T47D (cell line): ENCODE measurements at regions not wholly inside any gene's neighbourhood (a gene's known extent, or its start where the extent isn't known, plus 50 kb on each side); places are given as distances from the start of the nearest gene placed in this dataset.

Experiments
- DNase-seq, 2 experiments: peaks; one replicate each; pipeline versions ENCODE4 v3.0.0 to v3.0.0-alpha.2; 2011 to 2012; ENCODE audit warnings: low read depth in 1 of 2, low spot score in 1 of 2
- JUND ChIP-seq: IDR thresholded peaks from 2 replicates; pipeline ENCODE4 v1.6.1; 2012; ENCODE audit warnings: low read depth
- in situ Hi-C: cut with HindIII; loops from 2 replicates; pipeline ENCODE4 v1.10.0; 2016; ENCODE audit warnings: low sequenced_read_pairs, low pct_unique_long_range_greater_than_20kb

GRCh38 chr9:131809941-131810344 lies 70.1 kb upstream of the RAPGEF1 start:
- TF ChIP-seq JUND = no peak
- peak; percentile 63 to 85 for DNase-seq
- in situ Hi-C loops = no loop called here

GRCh38 chr9:131808291-131808690 lies 68.4 kb upstream of the RAPGEF1 start:
- no peak for DNase-seq
- in situ Hi-C loops = no loop called here
- no peak for TF ChIP-seq JUND

- no peak for TF ChIP-seq JUND
- DNase-seq = no peak
- in situ Hi-C loops = no loop called here
These were observed 67.5 kb upstream of the RAPGEF1 start for GRCh38 chr9:131807144-131807983.

- in situ Hi-C loops = no loop called here
- no peak for DNase-seq
- TF ChIP-seq JUND = no peak
These were observed 65.9 kb upstream of the RAPGEF1 start for GRCh38 chr9:131805803-131806202.

- in situ Hi-C loops = no loop called here
- no peak for TF ChIP-seq JUND
- DNase-seq = no peak
These were observed 65.0 kb upstream of the RAPGEF1 start for GRCh38 chr9:131804826-131805225.

- no peak for TF ChIP-seq JUND
- DNase-seq = peak in 1 of 2 experiments; percentile 38
- in situ Hi-C loops = no loop called here
These were observed 64.0 kb upstream of the RAPGEF1 start for GRCh38 chr9:131803758-131804411.

GRCh38 chr9:131801810-131802209 lies 61.9 kb upstream of the RAPGEF1 start:
- no peak for DNase-seq
- in situ Hi-C loops = no loop called here
- TF ChIP-seq JUND = no peak

GRCh38 chr9:131800843-131801242 lies 61.0 kb upstream of the RAPGEF1 start:
- TF ChIP-seq JUND = no peak
- in situ Hi-C loops = no loop called here
- DNase-seq = no peak

- no peak for DNase-seq
- TF ChIP-seq JUND = no peak
- in situ Hi-C loops = no loop called here
These were observed 60.5 kb upstream of the RAPGEF1 start for GRCh38 chr9:131800366-131800765.

GRCh38 chr9:131799177-131799823 lies 59.4 kb upstream of the RAPGEF1 start:
- in situ Hi-C loops = no loop called here
- no peak for TF ChIP-seq JUND
- DNase-seq = peak; percentile 82 to 85

GRCh38 chr9:131798246-131798645 lies 58.4 kb upstream of the RAPGEF1 start:
- DNase-seq = no peak
- in situ Hi-C loops = no loop called here
- TF ChIP-seq JUND = no peak

- DNase-seq = no peak
- in situ Hi-C loops = no loop called here
- TF ChIP-seq JUND = no peak
These were observed 54.5 kb upstream of the RAPGEF1 start for GRCh38 chr9:131794393-131794792.

- no peak for DNase-seq
- in situ Hi-C loops = no loop called here
- TF ChIP-seq JUND = no peak
These were observed 51.8 kb upstream of the RAPGEF1 start for GRCh38 chr9:131791542-131792254.
